Neural cell (in vitro differentiated cells): ENCODE measurements at regions not wholly inside any gene's neighbourhood (a gene's known extent, or its start where the extent isn't known, plus 50 kb on each side); places are given as distances from the start of the nearest gene placed in this dataset.
"Not testable (repeated sequence)": the region's sequence is repeated elsewhere in the genome, so short reads cannot be mapped to it uniquely, and the experiment has no call there.

Experiments
- CTCF ChIP-seq: fragments of 450-650 bp; IDR thresholded peaks from 2 replicates; pipeline ENCODE4 v1.5.1; 2014; ENCODE audit warnings: antibody characterized with exemption, mild to moderate bottlenecking, moderate library complexity; ENCODE audit not compliant: poor library complexity, severe bottlenecking
- EP300 ChIP-seq: fragments of 450-650 bp; conservative IDR thresholded peaks from 2 replicates; pipeline ENCODE4 v1.6.1; 2014; ENCODE audit warnings: antibody characterized with exemption, mild to moderate bottlenecking, moderate library complexity; ENCODE audit not compliant: poor library complexity, severe bottlenecking
- EZH2 ChIP-seq: fragments of 200-600, 300-800 bp; shearing (Covaris generic), sonication (generic); IDR thresholded peaks from 2 replicates; pipeline ENCODE4 v1.6.1; 2014; ENCODE audit warnings: antibody characterized with exemption, low read length, borderline replicate concordance, mild to moderate bottlenecking; ENCODE audit not compliant: insufficient read depth, poor library complexity, severe bottlenecking
- POLR2AphosphoS5 ChIP-seq: IDR thresholded peaks from 2 replicates; pipeline ENCODE4 v1.6.1; 2012
- RAD21 ChIP-seq: fragments of 450-650 bp; conservative IDR thresholded peaks from 2 replicates; pipeline ENCODE4 v1.6.1; 2014; ENCODE audit warnings: antibody characterized with exemption, mild to moderate bottlenecking, moderate library complexity
- REST ChIP-seq: IDR thresholded peaks from 2 replicates; pipeline ENCODE4 v1.6.1; 2012; ENCODE audit warnings: borderline replicate concordance
- SMC3 ChIP-seq: fragments of 450-650 bp; conservative IDR thresholded peaks from 2 replicates; pipeline ENCODE4 v1.6.1; 2014; ENCODE audit warnings: antibody characterized with exemption, mild to moderate bottlenecking, moderate library complexity; ENCODE audit not compliant: poor library complexity
- TAF1 ChIP-seq: IDR thresholded peaks from 2 replicates; pipeline ENCODE4 v1.6.1; 2012; ENCODE audit warnings: low read depth

GRCh38 chr1:145482214-145482860 lies 56.9 kb upstream of the NBPF20 start:
- TF ChIP-seq POLR2AphosphoS5, EP300, CTCF, RAD21, REST, SMC3, EZH2, TAF1: not testable (repeated sequence)
